ENCODE measurements at regions not wholly inside any gene's neighbourhood (a gene's known extent, or its start where the extent isn't known, plus 50 kb on each side); places are given as distances from the start of the nearest gene placed in this dataset.

DNA sequence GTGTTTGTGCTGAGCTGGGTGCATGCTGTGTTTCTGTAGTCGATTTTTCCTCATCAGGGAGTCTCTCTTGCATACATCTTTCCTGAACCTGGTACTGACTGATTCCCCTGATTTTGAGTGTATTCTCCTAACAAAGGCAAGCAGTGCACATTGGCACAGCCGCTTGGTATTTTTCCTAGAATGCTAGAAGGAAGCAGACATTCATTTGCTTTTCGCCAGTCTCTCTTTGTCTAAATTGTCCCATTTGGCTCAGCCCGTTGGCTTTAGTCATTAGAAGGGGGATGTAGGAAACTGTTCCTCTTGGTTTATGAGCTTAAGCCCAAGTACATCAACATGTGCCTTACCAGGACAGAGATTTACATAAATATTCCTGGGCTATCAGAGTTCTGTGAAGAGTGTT is 266.1 kb upstream of the TMTC4 start:
- no peak for ATAC-seq
- no peak for DNase-seq

DNA sequence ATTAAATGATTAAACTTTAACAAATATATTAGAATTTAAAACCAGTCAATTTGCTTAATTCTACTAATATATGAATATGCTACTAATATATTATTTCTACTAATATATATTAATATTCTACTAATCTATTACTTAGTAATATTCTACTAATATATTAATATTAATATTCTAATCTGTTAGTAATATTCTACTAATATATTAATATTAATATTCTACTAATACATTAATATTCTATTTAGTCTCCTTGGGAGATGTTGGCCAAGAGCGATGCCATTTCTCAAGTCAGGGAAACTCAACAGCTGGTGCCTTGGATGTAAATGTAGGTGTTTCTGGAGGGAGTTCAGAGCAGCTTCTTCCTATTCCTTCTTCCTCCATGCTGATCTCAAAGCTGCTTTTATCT is 259.2 kb upstream of the TMTC4 start:
- ATAC-seq (no peak), DNase-seq (no peak)

DNA sequence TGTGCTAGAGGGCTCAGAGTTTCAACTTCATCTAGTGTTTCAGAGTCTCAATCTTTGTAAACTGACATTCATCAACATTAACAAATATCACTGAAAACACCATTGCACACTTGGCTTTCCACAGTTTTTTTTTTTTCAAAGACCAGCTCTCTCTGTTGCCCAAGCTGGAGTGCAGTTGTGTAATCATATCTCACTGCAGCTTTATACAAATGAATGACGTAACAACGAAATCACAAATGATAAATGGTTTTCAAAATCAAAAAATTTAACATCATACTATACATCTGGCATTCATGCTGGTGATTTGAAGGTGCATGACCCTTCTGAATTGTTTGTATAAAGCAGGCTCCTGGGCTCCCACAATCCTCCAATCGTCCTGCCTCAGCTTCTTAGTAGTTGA is 248.0 kb upstream of the TMTC4 start:
- no peak for ATAC-seq
- no peak for DNase-seq

DNA sequence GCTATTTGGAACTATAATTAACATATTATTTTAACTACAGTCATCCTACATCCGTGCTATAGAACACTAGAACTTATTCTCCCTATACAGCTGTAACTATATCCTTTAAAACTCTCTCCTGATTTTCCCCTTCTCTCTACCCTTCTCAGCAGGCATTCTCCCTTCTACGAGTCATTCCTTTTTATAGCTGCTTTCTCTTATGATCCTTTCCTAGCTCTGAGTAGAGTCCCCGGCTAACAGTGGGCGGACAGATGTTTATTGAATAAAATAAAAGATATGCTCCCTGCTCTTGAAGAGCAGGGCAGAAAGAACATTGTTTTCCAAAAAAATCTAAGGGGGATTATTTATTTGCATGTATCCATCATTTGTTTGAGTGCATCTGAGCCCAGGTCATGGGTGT is 246.5 kb upstream of the TMTC4 start:
- ATAC-seq (no peak), DNase-seq (no peak)

DNA sequence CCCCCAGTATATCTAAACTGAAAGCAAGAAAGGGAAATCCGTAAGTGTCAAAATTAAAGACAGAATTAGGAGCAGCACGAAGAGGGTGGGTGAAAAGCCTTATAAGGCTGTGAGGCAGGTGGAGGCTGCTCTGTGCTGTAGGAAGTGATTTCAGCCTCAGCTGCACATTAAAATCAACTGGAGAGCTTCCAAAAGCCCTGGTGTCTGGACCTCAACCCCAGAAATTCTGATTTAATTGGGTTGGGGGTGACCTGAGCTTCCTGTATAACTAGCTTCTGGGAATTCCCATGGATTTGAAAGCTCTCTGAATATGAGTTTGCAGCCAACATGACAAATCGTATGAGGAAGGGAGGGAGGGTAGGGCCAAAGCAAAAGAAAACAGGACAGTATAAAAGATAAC is 242.4 kb upstream of the TMTC4 start:
- DNase-seq = no peak
- no peak for ATAC-seq

DNA sequence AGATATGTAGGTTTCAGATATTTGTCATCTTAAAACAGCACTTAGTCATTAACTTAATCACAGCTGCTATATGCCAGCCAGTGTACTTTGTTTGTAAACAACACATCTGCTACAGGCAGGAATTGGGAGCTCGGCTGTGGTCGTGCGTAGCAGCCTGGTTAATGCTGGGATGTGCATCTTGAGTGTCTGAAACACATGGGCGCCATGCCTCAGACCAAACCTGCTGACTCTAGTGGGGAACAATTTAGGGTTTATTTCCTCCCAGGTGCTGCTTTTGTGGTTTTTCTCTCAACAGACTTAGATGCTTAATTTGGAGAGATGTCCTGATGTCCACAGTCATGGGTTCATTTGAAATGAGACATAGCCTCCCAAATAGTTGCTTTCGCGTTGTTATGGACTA is 238.5 kb upstream of the TMTC4 start:
- ATAC-seq (no peak), DNase-seq (no peak)

DNA sequence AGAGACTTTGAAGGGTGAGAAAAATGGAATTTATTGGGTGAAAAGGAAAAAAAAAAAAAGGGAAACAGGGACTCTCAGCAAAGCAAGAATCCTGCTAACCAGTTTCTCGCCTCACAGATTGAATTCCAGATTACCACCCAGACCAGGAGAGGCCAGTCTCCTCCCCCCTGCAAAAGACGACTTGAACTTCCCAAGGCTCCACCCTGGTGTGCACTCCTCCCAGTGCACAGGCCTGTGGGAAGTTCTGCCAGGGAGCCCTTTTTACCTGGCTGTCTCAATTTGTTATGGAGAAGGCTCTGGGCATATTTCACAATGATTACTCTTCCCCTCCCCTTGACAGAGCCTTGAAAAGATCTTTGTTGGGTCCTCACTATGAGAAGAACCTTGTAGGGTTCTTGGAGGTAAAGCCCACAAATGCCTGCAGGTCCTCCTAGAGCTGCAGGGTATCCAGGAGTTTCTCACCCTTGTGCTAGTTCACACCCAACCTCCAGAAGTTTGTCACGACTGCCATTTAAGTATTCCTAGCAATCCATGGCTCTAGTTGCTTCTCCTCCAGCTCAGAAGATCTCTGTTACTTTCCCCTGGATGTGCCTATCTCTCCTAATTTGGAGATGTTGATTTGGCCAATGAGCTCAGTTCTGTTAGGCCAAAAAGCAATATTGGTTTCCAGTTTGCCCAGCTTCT is 229.8 kb upstream of the TMTC4 start:
- DNase-seq = no peak
- no peak for ATAC-seq

DNA sequence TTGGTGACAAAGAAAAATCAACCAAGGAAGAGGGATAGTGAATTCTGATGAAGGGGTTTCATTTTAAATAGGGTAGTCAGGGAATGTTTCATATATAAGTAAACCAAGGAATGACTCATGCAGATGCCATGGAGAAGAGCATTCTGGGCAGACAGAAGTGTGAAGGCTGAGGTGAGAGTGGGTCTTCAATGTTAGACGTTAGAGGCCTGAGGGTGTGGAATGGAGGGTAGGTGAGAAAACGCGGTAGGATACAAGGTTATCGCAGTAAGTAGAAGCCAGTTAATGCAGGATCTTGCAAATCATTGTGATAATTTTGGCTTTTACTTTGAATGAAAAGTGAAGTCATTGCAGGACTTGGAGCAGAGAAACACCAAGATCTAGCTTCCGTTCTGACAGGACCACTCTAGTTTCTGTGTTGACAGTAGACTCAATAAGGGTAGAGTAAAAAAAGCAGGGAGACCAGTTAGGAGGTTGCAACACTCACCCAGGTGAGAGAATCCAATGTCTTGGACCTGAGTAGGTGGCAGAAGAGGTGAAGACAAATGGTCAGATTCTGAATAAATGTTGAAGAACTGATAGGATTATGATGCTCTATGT is 225.2 kb upstream of the TMTC4 start:
- no peak for ATAC-seq
- DNase-seq = no peak

DNA sequence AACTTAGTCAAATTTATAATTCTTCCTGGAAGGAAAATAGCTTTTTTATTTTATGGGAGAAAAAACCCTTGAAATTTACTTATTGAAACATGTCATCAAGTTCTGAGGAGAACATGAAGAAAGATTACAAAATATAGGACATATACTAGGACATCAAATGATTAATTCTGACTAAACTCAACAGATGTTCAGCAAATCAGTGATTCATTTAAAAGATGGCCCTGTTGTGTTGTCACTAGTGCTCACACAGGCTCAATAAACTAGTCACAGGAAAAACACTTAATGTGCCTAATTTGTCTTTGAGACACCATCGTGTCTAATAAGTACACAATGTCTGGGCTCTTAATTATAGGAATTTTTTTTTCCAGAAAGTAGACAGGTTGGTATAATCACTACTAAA is 223.8 kb upstream of the TMTC4 start:
- DNase-seq = no peak
- no peak for ATAC-seq

DNA sequence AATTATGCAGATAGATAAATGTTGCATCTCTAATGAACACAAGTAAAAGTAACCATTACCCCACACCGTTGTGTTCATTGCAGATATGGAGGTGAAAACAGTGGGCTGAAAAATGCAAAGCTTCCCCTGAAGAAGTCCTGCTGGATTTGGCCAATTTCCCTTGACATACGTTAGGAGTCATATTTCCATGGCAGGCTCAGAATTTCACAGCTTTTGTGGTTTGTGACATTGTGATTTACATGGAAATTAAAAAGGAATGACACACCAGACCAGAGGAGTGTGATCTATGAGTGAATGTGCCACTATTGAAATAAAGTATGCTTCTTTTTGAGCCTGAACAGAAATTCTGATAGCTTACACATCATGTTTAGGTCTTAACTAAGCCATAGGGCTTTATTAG is 221.1 kb upstream of the TMTC4 start:
- ATAC-seq (no peak), DNase-seq (no peak)

DNA sequence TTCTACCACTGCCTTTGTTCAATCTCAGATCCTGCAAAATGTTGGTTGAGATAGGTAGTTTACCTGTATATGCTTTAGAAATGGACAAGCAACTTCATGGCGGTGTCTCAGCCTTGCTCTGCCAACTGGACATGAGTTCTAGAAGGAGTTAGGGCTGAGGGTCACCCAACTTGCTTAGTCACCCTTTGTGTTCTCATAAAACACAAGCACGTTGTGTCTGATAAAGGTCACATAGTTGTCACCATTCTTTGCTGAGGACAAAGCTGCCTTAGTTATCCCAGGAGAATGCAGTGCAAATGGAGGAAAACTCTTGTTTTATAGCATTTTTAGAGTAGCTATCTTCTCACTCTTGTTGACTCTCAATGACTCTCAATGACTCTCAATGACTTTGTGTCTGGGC is 218.4 kb upstream of the TMTC4 start:
- ATAC-seq = no peak
- no peak for DNase-seq

DNA sequence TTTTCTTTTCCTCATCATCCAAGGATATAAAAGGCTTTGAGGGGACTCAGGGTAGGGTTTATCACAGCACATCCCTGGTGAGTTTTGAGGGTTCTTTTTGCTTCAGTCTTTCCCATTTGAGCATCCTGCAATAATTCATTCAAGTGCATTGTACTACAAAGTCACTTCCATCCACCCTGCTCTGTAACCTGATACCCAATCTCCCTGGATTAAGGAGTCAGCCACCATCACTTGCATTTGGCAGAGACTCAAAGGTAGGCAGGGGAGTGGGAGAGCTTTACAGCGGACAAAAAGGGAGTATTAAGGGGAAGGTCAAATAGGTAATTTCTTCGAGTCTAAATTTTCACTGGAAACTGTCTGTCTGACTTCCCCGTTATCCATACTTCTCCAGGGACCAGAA is 216.1 kb upstream of the TMTC4 start:
- DNase-seq = no peak
- ATAC-seq = no peak

DNA sequence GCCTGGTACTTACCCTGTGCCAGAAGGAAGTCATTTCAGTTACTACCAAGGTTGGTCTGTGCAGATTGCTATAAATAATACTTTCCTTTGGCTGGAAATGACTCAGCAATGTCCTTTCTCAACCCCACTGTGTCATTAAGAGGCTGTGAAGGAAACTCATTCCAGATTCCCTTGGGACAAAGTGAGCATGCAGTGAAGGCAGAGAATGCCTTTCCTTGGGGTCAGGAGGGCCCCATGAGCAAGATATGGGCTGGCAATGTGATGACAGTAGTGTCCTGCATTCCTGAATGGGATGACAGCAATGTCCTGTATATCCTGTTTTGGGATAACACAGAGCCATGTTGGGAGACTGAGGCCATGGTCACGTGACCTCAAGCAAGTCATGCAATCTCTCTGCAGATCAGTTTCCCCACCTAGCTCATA is 213.1 kb upstream of the TMTC4 start:
- ATAC-seq = no peak
- no peak for DNase-seq

DNA sequence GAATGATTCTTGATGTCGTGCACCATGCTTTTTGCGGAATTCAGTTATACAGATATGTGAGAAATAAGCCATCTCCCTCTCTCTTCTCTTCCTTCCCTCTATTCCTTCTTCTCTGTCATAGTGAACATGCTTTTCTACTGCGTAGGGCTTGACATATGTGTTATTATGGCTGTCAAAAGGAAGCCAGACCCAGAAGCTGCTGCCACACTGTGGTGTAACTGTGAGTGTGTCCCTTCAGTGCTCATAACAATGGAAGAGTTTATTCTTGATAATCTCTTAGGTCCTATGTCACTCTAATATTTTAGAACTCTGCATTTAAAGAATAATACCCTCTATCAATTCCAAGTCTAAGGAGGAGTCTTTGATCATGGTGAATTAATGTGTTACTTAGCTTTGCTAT is 208.9 kb upstream of the TMTC4 start:
- ATAC-seq = no peak

DNA sequence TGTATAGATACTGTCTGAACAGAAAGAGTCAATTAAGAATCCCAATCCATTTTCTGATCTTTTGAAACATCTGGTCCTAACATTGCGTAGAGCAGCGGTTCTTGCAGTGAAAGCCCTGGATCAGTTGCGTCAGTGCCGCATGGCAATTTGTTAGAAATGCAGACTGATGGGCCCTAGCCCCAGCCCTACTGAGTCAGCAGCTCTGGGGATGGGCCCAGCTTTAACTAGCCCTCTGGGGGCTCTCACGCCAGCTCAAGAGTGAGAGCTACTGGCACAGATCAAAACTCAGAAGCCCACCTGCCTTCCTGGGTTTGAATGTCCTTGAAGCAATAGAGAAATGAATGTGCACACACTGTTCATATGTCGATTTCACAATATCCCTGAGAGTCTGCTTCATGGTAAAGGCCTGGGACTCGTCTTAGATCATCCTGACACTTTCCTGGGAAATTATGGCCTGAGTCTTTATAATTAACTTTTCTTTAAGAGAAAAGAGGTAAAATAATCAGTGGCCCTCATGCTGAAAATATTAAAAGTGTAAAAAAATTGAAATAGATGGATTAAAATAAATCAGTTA is 206.8 kb upstream of the TMTC4 start:
- ATAC-seq (no peak), DNase-seq (no peak)

More for the DNA sequence above, 208.9 kb upstream of the TMTC4 start:
- DNase-seq = no peak

DNA sequence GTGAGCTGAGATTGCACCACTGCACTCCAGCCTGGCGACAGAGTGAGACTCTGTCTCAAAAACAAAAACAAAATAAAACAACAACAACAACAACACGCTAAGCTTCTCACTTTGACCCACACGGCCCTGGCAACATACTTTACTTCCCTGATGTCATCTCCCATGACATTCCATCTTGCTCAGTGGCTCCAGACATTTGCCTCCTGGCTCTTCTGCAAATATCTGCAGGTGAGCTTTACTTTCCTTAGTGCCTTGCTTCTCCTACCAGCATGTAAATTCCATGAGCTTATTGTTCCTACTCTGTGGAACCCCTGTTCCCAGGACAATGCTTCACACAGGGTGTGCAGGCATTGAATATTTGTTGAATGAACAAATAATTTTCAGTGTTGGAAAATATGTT is 205.6 kb upstream of the TMTC4 start:
- no peak for ATAC-seq
- no peak for DNase-seq

DNA sequence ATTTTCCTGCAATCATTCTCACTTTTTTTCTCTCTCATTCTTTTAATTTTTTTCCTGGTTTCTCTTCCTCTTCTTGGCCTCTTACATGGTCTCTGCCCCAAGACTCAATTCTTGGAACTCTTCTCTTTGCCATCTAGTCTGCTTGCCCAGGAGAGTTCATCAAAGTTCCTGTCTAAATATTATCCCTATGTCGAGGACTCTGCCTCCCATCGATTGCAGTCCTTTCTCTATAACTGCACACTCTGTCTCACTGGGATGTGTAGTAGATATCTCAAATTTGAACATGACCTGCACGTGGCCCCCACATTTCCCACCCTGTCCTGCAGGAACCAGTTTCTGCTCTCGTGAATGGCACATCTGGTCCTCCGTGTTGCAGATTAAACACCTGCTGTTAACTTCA is 204.7 kb upstream of the TMTC4 start:
- ATAC-seq = no peak
- no peak for DNase-seq

DNA sequence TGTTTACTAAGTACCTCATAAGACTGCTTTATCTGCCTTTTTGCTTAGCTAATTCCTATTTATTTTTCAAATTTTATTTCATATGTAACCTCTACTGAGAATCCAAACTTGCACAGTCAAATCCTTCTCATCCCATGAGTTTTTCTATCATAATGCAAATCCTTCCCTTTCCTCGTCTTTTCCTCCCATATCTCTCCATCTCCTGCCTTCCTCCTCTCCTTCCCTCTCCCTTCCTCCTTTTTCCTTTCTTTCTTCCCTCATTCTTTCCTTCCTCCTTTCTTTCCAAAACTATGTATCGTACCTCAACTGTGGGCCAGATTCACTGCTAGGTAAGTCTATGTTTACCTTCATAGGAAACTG is 201.4 kb upstream of the TMTC4 start:
- DNase-seq (no peak), ATAC-seq (no peak)

DNA sequence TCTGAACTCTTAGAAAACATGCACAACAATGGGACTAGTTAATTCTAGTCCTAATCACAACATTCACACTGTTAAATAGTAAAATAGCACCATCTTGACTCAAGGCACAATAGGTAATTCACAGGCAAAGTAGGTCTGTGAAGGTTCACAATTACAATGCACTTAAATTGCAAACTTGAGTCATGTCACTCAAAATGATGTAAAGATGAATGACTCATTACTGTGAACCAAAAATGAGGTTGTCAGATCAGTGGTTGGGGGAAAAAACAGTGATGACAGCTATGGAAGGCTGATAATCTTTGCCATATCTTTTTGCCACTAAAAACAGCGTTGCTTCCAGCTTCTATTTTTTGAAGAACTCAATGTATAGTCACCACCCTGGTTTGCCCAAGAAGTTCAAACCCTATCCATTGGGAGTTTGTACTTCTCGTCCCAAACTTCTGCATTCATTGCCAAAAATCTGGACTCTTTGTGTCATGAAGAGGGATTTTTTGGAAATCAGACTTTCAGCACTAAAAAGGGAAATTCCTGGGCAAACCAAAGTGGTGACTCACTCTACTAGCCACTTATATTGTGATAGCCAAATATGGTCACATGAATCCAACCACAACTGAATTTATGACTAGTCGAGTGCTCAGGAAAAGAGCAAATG is 200.9 kb upstream of the TMTC4 start:
- ATAC-seq (peak; percentile 92), DNase-seq (no peak)

DNA sequence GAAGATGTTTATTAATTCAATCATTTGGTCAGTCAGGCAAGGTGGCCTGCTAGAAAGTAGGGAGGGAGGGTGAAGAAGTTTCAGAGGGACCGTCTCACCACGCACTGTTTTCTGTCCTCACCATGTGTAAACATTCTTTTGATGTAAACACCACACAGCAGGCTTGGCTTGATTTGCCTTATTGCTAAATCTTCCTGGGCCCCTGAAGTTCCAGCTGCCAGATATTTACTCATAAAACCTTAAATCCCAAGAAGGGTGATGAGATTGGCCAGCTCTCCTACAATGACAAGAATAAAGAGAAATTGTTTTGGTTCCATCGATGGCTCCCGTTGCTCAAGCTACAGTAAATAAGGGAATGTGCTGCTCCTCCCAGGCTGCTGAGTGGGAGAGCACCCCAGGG is 198.2 kb upstream of the TMTC4 start:
- ATAC-seq = no peak

DNA sequence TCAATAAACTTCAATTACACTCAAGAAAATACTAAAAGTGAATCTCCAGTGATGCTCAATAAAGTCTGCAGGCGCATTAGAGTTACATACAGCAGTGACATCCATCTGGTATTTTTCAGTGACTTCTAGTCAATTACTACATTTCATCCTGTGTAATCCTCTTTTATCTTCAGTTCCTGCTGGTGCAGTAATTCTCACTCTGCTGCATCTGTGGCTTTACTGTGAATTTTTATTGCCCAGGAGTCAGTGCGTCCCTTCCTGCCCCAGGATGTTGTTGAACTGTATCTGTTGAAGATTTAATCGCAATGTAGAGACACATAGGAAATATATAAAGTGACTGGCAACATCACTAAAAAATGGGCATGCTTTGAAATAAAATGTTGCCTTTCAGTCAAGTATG is 196.3 kb upstream of the TMTC4 start:
- ATAC-seq (no peak), DNase-seq (no peak)

More for the DNA sequence above, 198.2 kb upstream of the TMTC4 start:
- DNase-seq = no peak

DNA sequence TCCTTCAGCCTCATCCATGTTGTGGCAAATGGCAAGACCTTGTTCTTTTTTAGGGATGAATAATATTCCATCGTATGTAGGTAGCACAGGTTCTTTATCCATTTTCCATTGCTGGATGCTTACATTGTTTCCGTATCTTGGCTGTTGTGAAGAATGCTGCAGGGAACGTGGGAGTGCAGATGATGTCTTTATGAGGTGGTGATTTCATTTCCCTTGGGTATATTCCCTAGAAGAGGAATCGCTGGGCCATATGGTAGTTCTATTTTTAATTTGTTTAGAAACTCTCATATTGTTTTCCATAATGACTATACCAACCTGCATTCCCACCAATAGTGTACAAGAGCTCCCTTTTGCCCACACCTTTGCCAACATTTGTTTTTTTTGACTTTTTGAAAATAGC is 186.3 kb upstream of the TMTC4 start:
- DNase-seq (no peak), ATAC-seq (no peak)

DNA sequence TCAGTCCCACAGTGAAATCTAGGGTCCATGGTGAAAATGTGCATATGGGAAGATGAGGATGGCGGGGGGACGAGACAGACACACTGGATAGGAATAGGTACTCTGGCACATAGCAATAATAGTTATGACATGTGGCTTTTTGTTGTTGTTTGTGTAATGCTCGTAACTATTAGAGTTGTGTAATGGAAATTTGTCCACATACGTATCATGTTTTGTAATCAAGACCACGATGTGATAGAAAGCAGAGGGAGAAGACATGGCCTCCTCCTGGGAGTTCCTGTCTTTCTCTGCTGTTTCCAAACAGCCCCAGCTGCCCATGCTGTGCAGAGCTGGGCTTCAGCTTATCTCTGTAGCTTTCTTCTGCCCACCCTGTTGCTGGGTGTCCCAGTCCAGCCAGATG is 185.3 kb upstream of the TMTC4 start:
- ATAC-seq (no peak), DNase-seq (no peak)

DNA sequence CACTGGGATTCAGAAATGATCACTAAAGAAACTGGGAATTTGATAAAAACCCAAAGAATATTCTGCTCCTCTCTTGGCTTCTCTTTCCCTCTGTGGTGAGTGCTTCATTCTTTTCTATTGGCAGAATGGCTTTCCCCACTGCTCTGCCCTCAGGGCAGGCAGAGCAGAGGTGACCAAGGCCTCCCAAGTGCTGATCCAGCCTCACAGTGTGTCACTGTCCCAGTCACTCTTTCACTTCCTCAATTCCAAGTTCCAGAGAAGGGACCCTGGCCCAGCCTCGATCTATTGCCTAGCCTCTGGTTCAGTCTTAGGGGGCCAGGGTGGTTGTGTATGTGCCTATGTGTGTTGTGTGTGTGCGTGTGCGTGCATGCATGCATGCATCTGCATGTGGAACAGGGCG is 180.6 kb upstream of the TMTC4 start:
- no peak for ATAC-seq
- no peak for DNase-seq

Data from stimulated activated naive CD8-positive, alpha-beta T cell treated with anti-CD3 and anti-CD28 coated beads, Interleukin-15, Interleukin-2, amounts not matched to agents 100 U/mL and 50 U/mL, for 24 hours (primary cell).